ENCODE measurements at regions not wholly inside any gene's neighbourhood (a gene's known extent, or its start where the extent isn't known, plus 50 kb on each side); places are given as distances from the start of the nearest gene placed in this dataset.

GRCh38 chr1:214880956-214881355, 201.6 kb upstream of the KCNK2 start:
- Mint-ChIP-seq H3K27ac (no peak overlapping the region), H3K4me1 (ENCODE audit: unreplicated experiment) (no peaks in the 10 kb centered on the region), H3K9me3 (no peaks in the 10 kb centered on the region), H3K27me3 (no peaks in the 10 kb centered on the region), H3K36me3 (no peaks in the 10 kb centered on the region), H3K4me3 (no peak overlapping the region)
- no peak for DNase-seq (ENCODE audit: extremely low spot score, unreplicated experiment)
- TF ChIP-seq, protein P1, sequence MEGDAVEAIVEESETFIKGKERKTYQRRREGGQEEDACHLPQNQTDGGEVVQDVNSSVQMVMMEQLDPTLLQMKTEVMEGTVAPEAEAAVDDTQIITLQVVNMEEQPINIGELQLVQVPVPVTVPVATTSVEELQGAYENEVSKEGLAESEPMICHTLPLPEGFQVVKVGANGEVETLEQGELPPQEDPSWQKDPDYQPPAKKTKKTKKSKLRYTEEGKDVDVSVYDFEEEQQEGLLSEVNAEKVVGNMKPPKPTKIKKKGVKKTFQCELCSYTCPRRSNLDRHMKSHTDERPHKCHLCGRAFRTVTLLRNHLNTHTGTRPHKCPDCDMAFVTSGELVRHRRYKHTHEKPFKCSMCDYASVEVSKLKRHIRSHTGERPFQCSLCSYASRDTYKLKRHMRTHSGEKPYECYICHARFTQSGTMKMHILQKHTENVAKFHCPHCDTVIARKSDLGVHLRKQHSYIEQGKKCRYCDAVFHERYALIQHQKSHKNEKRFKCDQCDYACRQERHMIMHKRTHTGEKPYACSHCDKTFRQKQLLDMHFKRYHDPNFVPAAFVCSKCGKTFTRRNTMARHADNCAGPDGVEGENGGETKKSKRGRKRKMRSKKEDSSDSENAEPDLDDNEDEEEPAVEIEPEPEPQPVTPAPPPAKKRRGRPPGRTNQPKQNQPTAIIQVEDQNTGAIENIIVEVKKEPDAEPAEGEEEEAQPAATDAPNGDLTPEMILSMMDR (conservative IDR thresholded peaks at IDR 0.05): no peak

DNA sequence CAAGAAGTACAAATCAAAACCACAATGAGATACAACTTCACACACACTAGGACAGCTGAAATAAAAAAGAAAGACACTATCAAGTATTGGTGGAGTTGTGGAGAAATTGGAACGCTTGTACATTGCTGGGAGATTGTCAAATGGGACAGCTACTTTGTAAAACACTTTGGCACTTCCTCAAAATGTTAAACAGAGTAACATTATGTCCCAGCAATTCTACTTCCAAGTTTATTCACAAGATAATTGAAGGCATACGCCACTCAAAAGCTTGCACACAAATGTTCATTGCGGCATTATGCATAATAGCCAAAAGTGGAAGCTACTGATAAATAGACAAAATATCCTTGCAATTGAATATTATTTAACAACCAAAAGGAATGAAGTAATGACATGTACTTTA, 199.9 kb upstream of the KCNK2 start:
- Mint-ChIP-seq H3K9me3 (no peaks in the 10 kb centered on the region), H3K4me1 (ENCODE audit: unreplicated experiment) (no peaks in the 10 kb centered on the region), H3K36me3 (no peaks in the 10 kb centered on the region), H3K27ac (no peak overlapping the region), H3K4me3 (no peak overlapping the region), H3K27me3 (no peaks in the 10 kb centered on the region)
- TF ChIP-seq, protein P1 (conservative IDR thresholded peaks at IDR 0.05): no peak
- no peak for DNase-seq (ENCODE audit: extremely low spot score, unreplicated experiment)

DNA sequence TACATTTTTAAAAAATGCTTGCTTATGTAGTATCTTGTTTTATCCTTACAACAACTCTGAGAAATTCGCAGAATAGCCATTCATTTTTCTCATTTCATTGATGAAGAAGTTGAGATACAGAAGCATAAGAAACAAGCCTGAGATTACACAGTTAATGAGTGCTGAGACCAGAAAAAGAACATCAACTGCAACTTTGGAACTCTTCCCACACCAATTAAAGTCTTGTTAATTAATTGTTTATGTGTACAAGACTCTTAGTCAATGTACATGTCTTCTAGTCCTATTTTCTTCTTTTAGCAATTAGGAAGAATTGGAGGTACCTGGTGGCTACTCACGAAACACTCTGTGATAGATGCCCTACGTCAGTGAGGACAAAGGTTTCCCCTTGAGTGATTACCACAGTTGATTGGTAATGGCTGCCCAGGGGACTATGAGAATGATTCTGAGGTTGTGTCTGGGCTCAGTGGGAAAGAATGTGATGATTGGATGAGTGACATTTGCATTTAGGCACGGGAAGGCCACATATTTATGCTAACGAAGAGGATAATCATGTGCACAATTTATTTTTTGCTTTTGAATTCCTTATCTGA, 187.4 kb upstream of the KCNK2 start:
- no peak overlapping the region for H3K4me3 Mint-ChIP-seq
- no peak for DNase-seq (ENCODE audit: extremely low spot score, unreplicated experiment)
- H3K27me3 Mint-ChIP-seq: no peaks in the 10 kb centered on the region
- TF ChIP-seq, protein P1 (conservative IDR thresholded peaks at IDR 0.05): no peak
- H3K27ac Mint-ChIP-seq: no peak overlapping the region
- no peaks in the 10 kb centered on the region for H3K9me3 Mint-ChIP-seq
- no peaks in the 10 kb centered on the region for H3K4me1 Mint-ChIP-seq (ENCODE audit: unreplicated experiment)
- H3K36me3 Mint-ChIP-seq: no peaks in the 10 kb centered on the region

DNA sequence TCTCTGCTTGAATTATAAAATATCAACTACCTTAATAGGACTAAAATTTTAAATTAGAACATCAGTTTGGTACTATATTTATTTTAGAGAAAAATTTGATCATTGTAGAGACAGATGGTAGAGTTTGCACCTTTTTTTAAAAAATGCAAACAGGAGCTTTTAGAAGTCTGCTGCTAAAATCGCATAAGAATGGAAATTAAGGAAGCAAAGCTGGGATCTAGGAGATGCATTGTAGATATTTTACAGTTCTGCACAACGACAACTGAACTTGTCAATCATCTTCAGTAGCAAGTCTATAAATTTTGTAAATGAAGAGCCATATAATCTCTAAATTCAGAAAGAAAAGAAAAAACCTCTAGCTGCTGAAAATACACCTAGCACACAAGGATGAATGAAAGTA, 185.6 kb upstream of the KCNK2 start:
- Mint-ChIP-seq H3K9me3 (no peaks in the 10 kb centered on the region), H3K36me3 (no peaks in the 10 kb centered on the region), H3K4me3 (no peak overlapping the region), H3K27ac (no peak overlapping the region), H3K27me3 (no peaks in the 10 kb centered on the region), H3K4me1 (ENCODE audit: unreplicated experiment) (no peaks in the 10 kb centered on the region)
- DNase-seq (ENCODE audit: extremely low spot score, unreplicated experiment): no peak
- TF ChIP-seq, protein P1 (conservative IDR thresholded peaks at IDR 0.05): no peak

- Mint-ChIP-seq H3K27ac (no peak overlapping the region), H3K9me3 (no peaks in the 10 kb centered on the region), H3K4me1 (ENCODE audit: unreplicated experiment) (no peaks in the 10 kb centered on the region), H3K27me3 (no peaks in the 10 kb centered on the region), H3K36me3 (no peaks in the 10 kb centered on the region), H3K4me3 (no peak overlapping the region)
- TF ChIP-seq, protein P1 (conservative IDR thresholded peaks at IDR 0.05): no peak
- no peak for DNase-seq (ENCODE audit: extremely low spot score, unreplicated experiment)
Observed at GRCh38 chr1:214897581-214897980, 185.0 kb upstream of the KCNK2 start.

- Mint-ChIP-seq H3K4me3 (no peak overlapping the region), H3K4me1 (ENCODE audit: unreplicated experiment) (no peaks in the 10 kb centered on the region), H3K9me3 (no peaks in the 10 kb centered on the region), H3K27me3 (no peaks in the 10 kb centered on the region), H3K36me3 (no peaks in the 10 kb centered on the region), H3K27ac (no peak overlapping the region)
- TF ChIP-seq, protein P1 (conservative IDR thresholded peaks at IDR 0.05): no peak
- no peak for DNase-seq (ENCODE audit: extremely low spot score, unreplicated experiment)
Observed at GRCh38 chr1:214898161-214898560, 184.4 kb upstream of the KCNK2 start.

All from type B pancreatic cell (in vitro differentiated cells).